Naive thymus-derived CD8-positive, alpha-beta T cell (primary cell): ENCODE measurements at regions not wholly inside any gene's neighbourhood (a gene's known extent, or its start where the extent isn't known, plus 50 kb on each side); places are given as distances from the start of the nearest gene placed in this dataset.

ENCODE experiments used
- ATAC-seq, 2 donors: fragments of 150-1000 bp; cut with Tn5 transposase in 1 of 2; sonication (Bioruptor Pico), chemical (Tn5 transposase) in 1 of 2; 1 replicate in 1 of 2; 2 replicates in 1 of 2; pipeline ENCODE4 v1.10.0; 2021; ENCODE audit warnings: mild to moderate bottlenecking in 2 of 2, moderate library complexity in 2 of 2
- POLR2A ChIA-PET: fragments of 350-600 bp; sonication (Branson Sonifier 250); formaldehyde crosslinking; loops from one replicate; lab custom pipeline; 2021; ENCODE audit warnings: antibody characterized with exemption; lab: Charles Lee
- DNase-seq, 10 donors: peaks; one replicate each; pipeline versions ENCODE4 v3.0.0 to v3.0.0-alpha.2; 2020 to 2022
- H3K27ac Mint-ChIP-seq, 10 donors: one replicate each; pipeline ENCODE4 v1.8.0; 2020 to 2022; ENCODE audit warnings: mild to moderate bottlenecking in 10 of 10, mixed read lengths in 10 of 10, moderate library complexity in 4 of 10, inconsistent platforms in 1 of 10
- H3K27me3 Mint-ChIP-seq, 5 donors: one replicate each; pipeline ENCODE4 v1.8.0; 2021 to 2022; ENCODE audit warnings: mixed read lengths in 5 of 5
- H3K36me3 Mint-ChIP-seq, 3 donors: one replicate each; pipeline ENCODE4 v1.8.0; 2020 to 2022; ENCODE audit warnings: mixed read lengths in 3 of 3, mild to moderate bottlenecking in 2 of 3, inconsistent platforms in 1 of 3
- H3K4me1 Mint-ChIP-seq, 4 donors: one replicate each; pipeline ENCODE4 v1.8.0; 2021 to 2022; ENCODE audit warnings: mixed read lengths in 4 of 4
- H3K4me3 Mint-ChIP-seq, 10 donors: one replicate each; pipeline ENCODE4 v1.8.0; 2020 to 2022; ENCODE audit warnings: mild to moderate bottlenecking in 10 of 10, mixed read lengths in 10 of 10, moderate library complexity in 6 of 10, inconsistent platforms in 1 of 10
- H3K9me3 Mint-ChIP-seq, 9 donors: one replicate each; pipeline ENCODE4 v1.8.0; 2020 to 2022; ENCODE audit warnings: mixed read lengths in 9 of 9, mild to moderate bottlenecking in 3 of 9, inconsistent platforms in 1 of 9, moderate library complexity in 1 of 9

- H3K27ac Mint-ChIP-seq = no peak overlapping the region
- ATAC-seq (no peak), DNase-seq (no peak)
- H3K36me3 Mint-ChIP-seq = peaks cover 0 to 11% (median 0%) of the 10 kb centered on the region in 3 donors
- H3K4me3 Mint-ChIP-seq = no peak overlapping the region
- peaks cover 18 to 55% (median 23%) of the 10 kb centered on the region in 5 donors for H3K27me3 Mint-ChIP-seq
- peaks cover 0 to 12% (median 6%) of the 10 kb centered on the region in 9 donors for H3K9me3 Mint-ChIP-seq
- POLR2A ChIA-PET = no interaction called here
- H3K4me1 Mint-ChIP-seq = no peaks in the 10 kb centered on the region
Measured at GRCh38 chr16:56042416-56042815, 148.9 kb upstream of the GNAO1 start.

GRCh38 chr16:56041556-56042140, 149.6 kb upstream of the GNAO1 start:
- Mint-ChIP-seq H3K4me3 (no peak overlapping the region), H3K27me3 (peaks cover 15 to 55% (median 23%) of the 10 kb centered on the region in 5 donors), H3K36me3 (peaks cover 0 to 17% (median 0%) of the 10 kb centered on the region in 3 donors), H3K4me1 (no peaks in the 10 kb centered on the region), H3K9me3 (peaks cover 4 to 20% (median 11%) of the 10 kb centered on the region in 9 donors), H3K27ac (no peak overlapping the region)
- DNase-seq (peak in 1 of 10 donors; percentile 17), ATAC-seq (no peak)
- POLR2A ChIA-PET = no interaction called here

- POLR2A ChIA-PET = no interaction called here
- no peaks in the 10 kb centered on the region for H3K4me1 Mint-ChIP-seq
- peaks cover 10 to 43% (median 19%) of the 10 kb centered on the region in 5 donors for H3K27me3 Mint-ChIP-seq
- peaks cover 4 to 23% (median 14%) of the 10 kb centered on the region in 9 donors for H3K9me3 Mint-ChIP-seq
- no peak for ATAC-seq
- peaks cover 0 to 20% (median 0%) of the 10 kb centered on the region in 3 donors for H3K36me3 Mint-ChIP-seq
- H3K27ac Mint-ChIP-seq = no peak overlapping the region
- no peak for DNase-seq
- H3K4me3 Mint-ChIP-seq = no peak overlapping the region
Measured at GRCh38 chr16:56038564-56039098, 152.7 kb upstream of the GNAO1 start.

GRCh38 chr16:56032072-56032471, 156.9 kb upstream of the CES5A start:
- no peak overlapping the region for H3K4me3 Mint-ChIP-seq
- no peak for DNase-seq
- H3K27ac Mint-ChIP-seq = no peak overlapping the region
- no peaks in the 10 kb centered on the region for H3K4me1 Mint-ChIP-seq
- POLR2A ChIA-PET = no interaction called here
- H3K27me3 Mint-ChIP-seq = peaks cover 0 to 20% (median 6%) of the 10 kb centered on the region in 5 donors
- no peak for ATAC-seq
- peaks cover 0 to 9% (median 7%) of the 10 kb centered on the region in 9 donors for H3K9me3 Mint-ChIP-seq
- peaks cover 0 to 8% (median 0%) of the 10 kb centered on the region in 3 donors for H3K36me3 Mint-ChIP-seq

GRCh38 chr16:56029026-56029425, 153.9 kb upstream of the CES5A start:
- H3K27me3 Mint-ChIP-seq = peaks cover 0 to 15% (median 4%) of the 10 kb centered on the region in 5 donors
- H3K27ac Mint-ChIP-seq = no peak overlapping the region
- H3K4me1 Mint-ChIP-seq = no peaks in the 10 kb centered on the region
- POLR2A ChIA-PET = no interaction called here
- no peak for DNase-seq
- no peak for ATAC-seq
- no peaks in the 10 kb centered on the region for H3K36me3 Mint-ChIP-seq
- no peaks in the 10 kb centered on the region for H3K9me3 Mint-ChIP-seq
- no peak overlapping the region for H3K4me3 Mint-ChIP-seq

GRCh38 chr16:56022818-56023217, 147.6 kb upstream of the CES5A start:
- Mint-ChIP-seq H3K9me3 (no peaks in the 10 kb centered on the region), H3K27me3 (peaks cover 0 to 4% (median under 1%) of the 10 kb centered on the region in 5 donors), H3K4me3 (no peak overlapping the region), H3K36me3 (no peaks in the 10 kb centered on the region), H3K27ac (no peak overlapping the region), H3K4me1 (no peaks in the 10 kb centered on the region)
- POLR2A ChIA-PET = no interaction called here
- ATAC-seq (no peak), DNase-seq (no peak)

GRCh38 chr16:56019274-56019673, 144.1 kb upstream of the CES5A start:
- no peak for ATAC-seq
- Mint-ChIP-seq H3K4me3 (no peak overlapping the region), H3K27ac (no peak overlapping the region), H3K9me3 (peaks cover 0 to 3% (median 0%) of the 10 kb centered on the region in 9 donors), H3K27me3 (peaks cover 3 to 30% (median 11%) of the 10 kb centered on the region in 5 donors), H3K36me3 (no peaks in the 10 kb centered on the region), H3K4me1 (no peaks in the 10 kb centered on the region)
- no peak for DNase-seq
- POLR2A ChIA-PET = no interaction called here

- H3K4me3 Mint-ChIP-seq = no peak overlapping the region
- H3K4me1 Mint-ChIP-seq = no peaks in the 10 kb centered on the region
- H3K27me3 Mint-ChIP-seq = peaks cover 6 to 56% (median 19%) of the 10 kb centered on the region in 5 donors
- no peaks in the 10 kb centered on the region for H3K36me3 Mint-ChIP-seq
- POLR2A ChIA-PET = no interaction called here
- ATAC-seq (no peak), DNase-seq (peak in 1 of 10 donors; percentile 7)
- H3K9me3 Mint-ChIP-seq = peaks cover 0 to 3% (median 0%) of the 10 kb centered on the region in 9 donors
- no peak overlapping the region for H3K27ac Mint-ChIP-seq
Measured at GRCh38 chr16:56013962-56014552, 138.9 kb upstream of the CES5A start.

- DNase-seq (no peak), ATAC-seq (no peak)
- no peaks in the 10 kb centered on the region for H3K4me1 Mint-ChIP-seq
- H3K4me3 Mint-ChIP-seq = no peak overlapping the region
- H3K36me3 Mint-ChIP-seq = no peaks in the 10 kb centered on the region
- H3K9me3 Mint-ChIP-seq = peaks cover 0 to 3% (median 0%) of the 10 kb centered on the region in 9 donors
- peaks cover 7 to 61% (median 19%) of the 10 kb centered on the region in 5 donors for H3K27me3 Mint-ChIP-seq
- POLR2A ChIA-PET = no interaction called here
- H3K27ac Mint-ChIP-seq = no peak overlapping the region
Measured at GRCh38 chr16:56012482-56012811, 137.3 kb upstream of the CES5A start.

- H3K27me3 Mint-ChIP-seq = peaks cover 5 to 57% (median 19%) of the 10 kb centered on the region in 5 donors
Measured at GRCh38 chr16:56011808-56012481, 136.8 kb upstream of the CES5A start.

GRCh38 chr16:56005958-56006357, 130.8 kb upstream of the CES5A start:
- Mint-ChIP-seq H3K4me3 (no peak overlapping the region), H3K27ac (no peak overlapping the region), H3K4me1 (no peaks in the 10 kb centered on the region), H3K36me3 (no peaks in the 10 kb centered on the region), H3K9me3 (peaks cover 0 to 3% (median 0%) of the 10 kb centered on the region in 9 donors), H3K27me3 (peaks cover 12 to 44% (median 15%) of the 10 kb centered on the region in 5 donors)
- no peak for ATAC-seq
- no peak for DNase-seq
- POLR2A ChIA-PET = no interaction called here

More at GRCh38 chr16:56011808-56012481, 136.8 kb upstream of the CES5A start:
- ATAC-seq (no peak), DNase-seq (no peak)
- POLR2A ChIA-PET = no interaction called here
- Mint-ChIP-seq H3K4me1 (no peaks in the 10 kb centered on the region), H3K4me3 (no peak overlapping the region), H3K9me3 (peaks cover 0 to 3% (median 0%) of the 10 kb centered on the region in 9 donors), H3K36me3 (no peaks in the 10 kb centered on the region), H3K27ac (no peak overlapping the region)

- ATAC-seq = no peak
- H3K4me1 Mint-ChIP-seq = no peaks in the 10 kb centered on the region
- POLR2A ChIA-PET = no interaction called here
- no peak for DNase-seq
- peaks cover 5 to 27% (median 10%) of the 10 kb centered on the region in 5 donors for H3K27me3 Mint-ChIP-seq
- H3K27ac Mint-ChIP-seq = no peak overlapping the region
- peaks cover 4 to 30% (median 21%) of the 10 kb centered on the region in 9 donors for H3K9me3 Mint-ChIP-seq
- H3K4me3 Mint-ChIP-seq = no peak overlapping the region
- peaks cover 0 to 26% (median 0%) of the 10 kb centered on the region in 3 donors for H3K36me3 Mint-ChIP-seq
Measured at GRCh38 chr16:55999683-56000082, 124.5 kb upstream of the CES5A start.

- H3K4me3 Mint-ChIP-seq = no peak overlapping the region
- no peak for DNase-seq
- no peak overlapping the region for H3K27ac Mint-ChIP-seq
- no peak for ATAC-seq
- H3K36me3 Mint-ChIP-seq = peaks cover 0 to 6% (median 0%) of the 10 kb centered on the region in 3 donors
- H3K9me3 Mint-ChIP-seq = peaks cover 0 to 15% (median 4%) of the 10 kb centered on the region in 9 donors
- H3K4me1 Mint-ChIP-seq = no peaks in the 10 kb centered on the region
- H3K27me3 Mint-ChIP-seq = peaks cover 8 to 39% (median 10%) of the 10 kb centered on the region in 5 donors
- POLR2A ChIA-PET = no interaction called here
Measured at GRCh38 chr16:55993088-55993487, 117.9 kb upstream of the CES5A start.
